HEK293 (cell line): ENCODE measurements at regions not wholly inside any gene's neighbourhood (a gene's known extent, or its start where the extent isn't known, plus 50 kb on each side); places are given as distances from the start of the nearest gene placed in this dataset.

Source experiments
- KLF9 ChIP-seq: fragments of 450-650 bp; formaldehyde crosslinking; IDR thresholded peaks from 2 replicates; pipeline ENCODE4 v1.5.1; 2016; ENCODE audit warnings: missing biosample characterization, missing genetic modification characterization, low read depth
- SP2 ChIP-seq: fragments of 450-650 bp; formaldehyde crosslinking; IDR thresholded peaks from 2 replicates; pipeline ENCODE4 v1.5.1; 2016; ENCODE audit warnings: missing biosample characterization, missing genetic modification characterization
- ZBTB1 ChIP-seq: fragments of 450-650 bp; formaldehyde crosslinking; IDR thresholded peaks from 2 replicates; pipeline ENCODE4 v1.5.1; 2016; ENCODE audit warnings: missing biosample characterization, missing genetic modification characterization
- ZBTB8A ChIP-seq: fragments of 450-650 bp; formaldehyde crosslinking; IDR thresholded peaks from 2 replicates; pipeline ENCODE4 v1.5.1; 2016; ENCODE audit warnings: missing biosample characterization, missing genetic modification characterization
- ZNF10 ChIP-seq: fragments of 450-650 bp; formaldehyde crosslinking; IDR thresholded peaks from 2 replicates; pipeline ENCODE4 v1.5.1; 2017; ENCODE audit warnings: missing biosample characterization, missing genetic modification characterization
- ZNF112 ChIP-seq: fragments of 450-650 bp; formaldehyde crosslinking; IDR thresholded peaks from 2 replicates; pipeline ENCODE4 v1.5.0; 2017; ENCODE audit warnings: missing biosample characterization, missing genetic modification characterization
- ZNF274 ChIP-seq, 2 experiments: fragments of 200-500 bp in 1 of 2; fragments of 450-650 bp in 1 of 2; sonication (Bioruptor generic) in 1 of 2; formaldehyde crosslinking in 1 of 2; IDR thresholded peaks; 2 replicates each; pipeline versions ENCODE4 v1.5.1 to v1.6.1; 2014 to 2016; ENCODE audit warnings: borderline replicate concordance in 1 of 2, inconsistent platforms in 1 of 2, low read length in 1 of 2, missing biosample characterization in 1 of 2, missing genetic modification characterization in 1 of 2
- TF ChIP-seq, protein P1 (sequence below): fragments of 450-650 bp; formaldehyde crosslinking; IDR thresholded peaks from 2 replicates; pipeline ENCODE4 v1.5.1; 2016; ENCODE audit warnings: missing biosample characterization, missing genetic modification characterization
- TF ChIP-seq, protein P2 (sequence below): fragments of 450-650 bp; formaldehyde crosslinking; IDR thresholded peaks from 2 replicates; pipeline ENCODE4 v1.5.1; 2016; ENCODE audit warnings: missing biosample characterization, missing genetic modification characterization, borderline replicate concordance
- TF ChIP-seq, protein P3 (sequence below): fragments of 450-650 bp; formaldehyde crosslinking; IDR thresholded peaks from 2 replicates; pipeline ENCODE4 v1.5.1; 2017; ENCODE audit warnings: missing biosample characterization, missing genetic modification characterization
- TF ChIP-seq, protein P4 (sequence below): fragments of 450-650 bp; formaldehyde crosslinking; IDR thresholded peaks from 2 replicates; pipeline ENCODE4 v1.5.1; 2016; ENCODE audit warnings: missing biosample characterization, missing genetic modification characterization, borderline replicate concordance
- TF ChIP-seq, protein P5 (sequence below): fragments of 450-650 bp; IDR thresholded peaks from 2 replicates; pipeline ENCODE4 v1.5.1; 2018; ENCODE audit warnings: missing biosample characterization, missing genetic modification characterization

DNA sequence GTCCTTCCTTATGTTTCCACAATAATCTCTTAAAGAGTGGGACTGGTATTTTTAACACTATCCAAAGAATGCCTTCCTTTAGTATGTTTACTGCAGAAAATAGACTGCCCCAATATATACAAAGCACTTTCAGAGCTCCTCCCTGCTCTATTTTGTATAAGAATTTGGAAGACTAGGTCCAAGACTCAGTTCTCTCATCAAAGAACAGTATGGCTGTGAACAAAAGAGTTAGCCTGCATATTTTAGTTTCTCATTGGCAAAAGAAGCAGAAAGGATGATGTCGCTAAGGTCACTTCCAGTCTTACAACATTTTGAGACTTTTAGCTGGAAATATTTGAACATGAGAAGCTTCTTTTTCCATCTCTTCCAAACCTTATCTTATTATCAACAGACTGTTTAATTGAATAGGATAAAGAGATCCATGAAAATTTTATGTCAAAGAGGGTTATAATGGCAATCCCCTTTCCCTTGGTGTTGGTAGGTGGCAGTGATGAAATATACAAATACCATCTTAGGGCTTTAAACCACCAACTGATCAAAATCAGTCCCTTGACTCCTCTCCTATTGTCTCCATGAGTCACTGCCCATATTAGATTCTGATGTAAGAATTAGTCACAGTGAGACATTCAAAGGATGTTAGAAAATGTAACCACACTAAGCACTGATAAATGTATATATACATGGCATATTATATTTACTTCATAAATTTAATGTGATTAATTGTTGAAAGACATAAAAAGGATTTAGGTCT is 266.9 kb upstream of the DSEL start:
- TF ChIP-seq, protein P1, sequence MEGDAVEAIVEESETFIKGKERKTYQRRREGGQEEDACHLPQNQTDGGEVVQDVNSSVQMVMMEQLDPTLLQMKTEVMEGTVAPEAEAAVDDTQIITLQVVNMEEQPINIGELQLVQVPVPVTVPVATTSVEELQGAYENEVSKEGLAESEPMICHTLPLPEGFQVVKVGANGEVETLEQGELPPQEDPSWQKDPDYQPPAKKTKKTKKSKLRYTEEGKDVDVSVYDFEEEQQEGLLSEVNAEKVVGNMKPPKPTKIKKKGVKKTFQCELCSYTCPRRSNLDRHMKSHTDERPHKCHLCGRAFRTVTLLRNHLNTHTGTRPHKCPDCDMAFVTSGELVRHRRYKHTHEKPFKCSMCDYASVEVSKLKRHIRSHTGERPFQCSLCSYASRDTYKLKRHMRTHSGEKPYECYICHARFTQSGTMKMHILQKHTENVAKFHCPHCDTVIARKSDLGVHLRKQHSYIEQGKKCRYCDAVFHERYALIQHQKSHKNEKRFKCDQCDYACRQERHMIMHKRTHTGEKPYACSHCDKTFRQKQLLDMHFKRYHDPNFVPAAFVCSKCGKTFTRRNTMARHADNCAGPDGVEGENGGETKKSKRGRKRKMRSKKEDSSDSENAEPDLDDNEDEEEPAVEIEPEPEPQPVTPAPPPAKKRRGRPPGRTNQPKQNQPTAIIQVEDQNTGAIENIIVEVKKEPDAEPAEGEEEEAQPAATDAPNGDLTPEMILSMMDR (tag by site-specific recombination): no peak
- TF ChIP-seq ZNF10 (tag by site-specific recombination): no peak
- no peak for TF ChIP-seq ZBTB1 (tag by site-specific recombination)
- TF ChIP-seq, protein P2, sequence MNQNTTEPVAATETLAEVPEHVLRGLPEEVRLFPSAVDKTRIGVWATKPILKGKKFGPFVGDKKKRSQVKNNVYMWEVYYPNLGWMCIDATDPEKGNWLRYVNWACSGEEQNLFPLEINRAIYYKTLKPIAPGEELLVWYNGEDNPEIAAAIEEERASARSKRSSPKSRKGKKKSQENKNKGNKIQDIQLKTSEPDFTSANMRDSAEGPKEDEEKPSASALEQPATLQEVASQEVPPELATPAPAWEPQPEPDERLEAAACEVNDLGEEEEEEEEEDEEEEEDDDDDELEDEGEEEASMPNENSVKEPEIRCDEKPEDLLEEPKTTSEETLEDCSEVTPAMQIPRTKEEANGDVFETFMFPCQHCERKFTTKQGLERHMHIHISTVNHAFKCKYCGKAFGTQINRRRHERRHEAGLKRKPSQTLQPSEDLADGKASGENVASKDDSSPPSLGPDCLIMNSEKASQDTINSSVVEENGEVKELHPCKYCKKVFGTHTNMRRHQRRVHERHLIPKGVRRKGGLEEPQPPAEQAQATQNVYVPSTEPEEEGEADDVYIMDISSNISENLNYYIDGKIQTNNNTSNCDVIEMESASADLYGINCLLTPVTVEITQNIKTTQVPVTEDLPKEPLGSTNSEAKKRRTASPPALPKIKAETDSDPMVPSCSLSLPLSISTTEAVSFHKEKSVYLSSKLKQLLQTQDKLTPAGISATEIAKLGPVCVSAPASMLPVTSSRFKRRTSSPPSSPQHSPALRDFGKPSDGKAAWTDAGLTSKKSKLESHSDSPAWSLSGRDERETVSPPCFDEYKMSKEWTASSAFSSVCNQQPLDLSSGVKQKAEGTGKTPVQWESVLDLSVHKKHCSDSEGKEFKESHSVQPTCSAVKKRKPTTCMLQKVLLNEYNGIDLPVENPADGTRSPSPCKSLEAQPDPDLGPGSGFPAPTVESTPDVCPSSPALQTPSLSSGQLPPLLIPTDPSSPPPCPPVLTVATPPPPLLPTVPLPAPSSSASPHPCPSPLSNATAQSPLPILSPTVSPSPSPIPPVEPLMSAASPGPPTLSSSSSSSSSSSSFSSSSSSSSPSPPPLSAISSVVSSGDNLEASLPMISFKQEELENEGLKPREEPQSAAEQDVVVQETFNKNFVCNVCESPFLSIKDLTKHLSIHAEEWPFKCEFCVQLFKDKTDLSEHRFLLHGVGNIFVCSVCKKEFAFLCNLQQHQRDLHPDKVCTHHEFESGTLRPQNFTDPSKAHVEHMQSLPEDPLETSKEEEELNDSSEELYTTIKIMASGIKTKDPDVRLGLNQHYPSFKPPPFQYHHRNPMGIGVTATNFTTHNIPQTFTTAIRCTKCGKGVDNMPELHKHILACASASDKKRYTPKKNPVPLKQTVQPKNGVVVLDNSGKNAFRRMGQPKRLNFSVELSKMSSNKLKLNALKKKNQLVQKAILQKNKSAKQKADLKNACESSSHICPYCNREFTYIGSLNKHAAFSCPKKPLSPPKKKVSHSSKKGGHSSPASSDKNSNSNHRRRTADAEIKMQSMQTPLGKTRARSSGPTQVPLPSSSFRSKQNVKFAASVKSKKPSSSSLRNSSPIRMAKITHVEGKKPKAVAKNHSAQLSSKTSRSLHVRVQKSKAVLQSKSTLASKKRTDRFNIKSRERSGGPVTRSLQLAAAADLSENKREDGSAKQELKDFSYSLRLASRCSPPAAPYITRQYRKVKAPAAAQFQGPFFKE (tag by site-specific recombination): no peak
- no peak for TF ChIP-seq ZBTB8A (tag by site-specific recombination)
- TF ChIP-seq, protein P3, sequence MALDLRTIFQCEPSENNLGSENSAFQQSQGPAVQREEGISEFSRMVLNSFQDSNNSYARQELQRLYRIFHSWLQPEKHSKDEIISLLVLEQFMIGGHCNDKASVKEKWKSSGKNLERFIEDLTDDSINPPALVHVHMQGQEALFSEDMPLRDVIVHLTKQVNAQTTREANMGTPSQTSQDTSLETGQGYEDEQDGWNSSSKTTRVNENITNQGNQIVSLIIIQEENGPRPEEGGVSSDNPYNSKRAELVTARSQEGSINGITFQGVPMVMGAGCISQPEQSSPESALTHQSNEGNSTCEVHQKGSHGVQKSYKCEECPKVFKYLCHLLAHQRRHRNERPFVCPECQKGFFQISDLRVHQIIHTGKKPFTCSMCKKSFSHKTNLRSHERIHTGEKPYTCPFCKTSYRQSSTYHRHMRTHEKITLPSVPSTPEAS (tag by site-specific recombination): no peak
- TF ChIP-seq KLF9 (tag by site-specific recombination): no peak
- TF ChIP-seq, protein P4, sequence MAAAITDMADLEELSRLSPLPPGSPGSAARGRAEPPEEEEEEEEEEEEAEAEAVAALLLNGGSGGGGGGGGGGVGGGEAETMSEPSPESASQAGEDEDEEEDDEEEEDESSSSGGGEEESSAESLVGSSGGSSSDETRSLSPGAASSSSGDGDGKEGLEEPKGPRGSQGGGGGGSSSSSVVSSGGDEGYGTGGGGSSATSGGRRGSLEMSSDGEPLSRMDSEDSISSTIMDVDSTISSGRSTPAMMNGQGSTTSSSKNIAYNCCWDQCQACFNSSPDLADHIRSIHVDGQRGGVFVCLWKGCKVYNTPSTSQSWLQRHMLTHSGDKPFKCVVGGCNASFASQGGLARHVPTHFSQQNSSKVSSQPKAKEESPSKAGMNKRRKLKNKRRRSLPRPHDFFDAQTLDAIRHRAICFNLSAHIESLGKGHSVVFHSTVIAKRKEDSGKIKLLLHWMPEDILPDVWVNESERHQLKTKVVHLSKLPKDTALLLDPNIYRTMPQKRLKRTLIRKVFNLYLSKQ (tag by site-specific recombination): no peak
- no peak for TF ChIP-seq ZNF274 (IDR thresholded peaks at IDR 0.05; ENCODE audit: low read length)
- TF ChIP-seq ZNF274 (tag by site-specific recombination; IDR thresholded peaks at IDR 0.05; ENCODE audit: borderline replicate concordance): no peak
- TF ChIP-seq, protein P5, sequence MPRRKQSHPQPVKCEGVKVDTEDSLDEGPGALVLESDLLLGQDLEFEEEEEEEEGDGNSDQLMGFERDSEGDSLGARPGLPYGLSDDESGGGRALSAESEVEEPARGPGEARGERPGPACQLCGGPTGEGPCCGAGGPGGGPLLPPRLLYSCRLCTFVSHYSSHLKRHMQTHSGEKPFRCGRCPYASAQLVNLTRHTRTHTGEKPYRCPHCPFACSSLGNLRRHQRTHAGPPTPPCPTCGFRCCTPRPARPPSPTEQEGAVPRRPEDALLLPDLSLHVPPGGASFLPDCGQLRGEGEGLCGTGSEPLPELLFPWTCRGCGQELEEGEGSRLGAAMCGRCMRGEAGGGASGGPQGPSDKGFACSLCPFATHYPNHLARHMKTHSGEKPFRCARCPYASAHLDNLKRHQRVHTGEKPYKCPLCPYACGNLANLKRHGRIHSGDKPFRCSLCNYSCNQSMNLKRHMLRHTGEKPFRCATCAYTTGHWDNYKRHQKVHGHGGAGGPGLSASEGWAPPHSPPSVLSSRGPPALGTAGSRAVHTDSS (tag by site-specific recombination): no peak
- TF ChIP-seq ZNF112 (tag by site-specific recombination): no peak
- no peak for TF ChIP-seq SP2 (tag by site-specific recombination)
